Activated T-cell treated with anti-CD3 and anti-CD28 coated beads for 4 hours (primary cell): ENCODE measurements at regions not wholly inside any gene's neighbourhood (a gene's known extent, or its start where the extent isn't known, plus 50 kb on each side); places are given as distances from the start of the nearest gene placed in this dataset.

Experiments
- DNase-seq: peaks from one replicate; pipeline ENCODE4 v3.0.0-alpha.2; 2020

GRCh38 chr2:147394179-147394790 is 450.5 kb upstream of the ACVR2A start:
- no peak for DNase-seq

GRCh38 chr2:147392180-147392579 is 452.6 kb upstream of the ACVR2A start:
- no peak for DNase-seq

GRCh38 chr2:147390475-147390874 is 454.4 kb upstream of the ACVR2A start:
- no peak for DNase-seq

GRCh38 chr2:147389218-147389617 is 455.6 kb upstream of the ACVR2A start:
- no peak for DNase-seq

- no peak for DNase-seq
Measured at GRCh38 chr2:147388217-147388616, 456.6 kb upstream of the ACVR2A start.

- no peak for DNase-seq
Measured at GRCh38 chr2:147386284-147386683, 458.5 kb upstream of the ACVR2A start.

GRCh38 chr2:147385600-147385999 is 459.2 kb upstream of the ACVR2A start:
- no peak for DNase-seq

- DNase-seq, result no peak
Measured at GRCh38 chr2:147384659-147385058, 460.2 kb upstream of the ACVR2A start.

GRCh38 chr2:147382322-147382948 is 462.4 kb upstream of the ACVR2A start:
- DNase-seq, result no peak

- DNase-seq, result no peak
Measured at GRCh38 chr2:147378403-147378802, 466.4 kb upstream of the ACVR2A start.

- no peak for DNase-seq
Measured at GRCh38 chr2:147375073-147375472, 469.8 kb upstream of the ACVR2A start.

- no peak for DNase-seq
Measured at GRCh38 chr2:147374423-147374811, 470.4 kb upstream of the ACVR2A start.

GRCh38 chr2:147373800-147374422 is 470.9 kb upstream of the ACVR2A start:
- no peak for DNase-seq

- no peak for DNase-seq
Measured at GRCh38 chr2:147368306-147368705, 476.5 kb upstream of the ACVR2A start.

GRCh38 chr2:147366279-147366678 is 478.6 kb upstream of the ACVR2A start:
- DNase-seq, result no peak

- no peak for DNase-seq
Measured at GRCh38 chr2:147365622-147366021, 479.2 kb upstream of the ACVR2A start.

GRCh38 chr2:147364597-147364996 is 480.2 kb upstream of the ACVR2A start:
- no peak for DNase-seq

- no peak for DNase-seq
Measured at GRCh38 chr2:147363181-147363580, 481.6 kb upstream of the ACVR2A start.

- no peak for DNase-seq
Measured at GRCh38 chr2:147358375-147358774, 486.5 kb upstream of the ACVR2A start.

- no peak for DNase-seq
Measured at GRCh38 chr2:147356157-147356556, 488.7 kb upstream of the ACVR2A start.

GRCh38 chr2:147355706-147356105 is 489.1 kb upstream of the ACVR2A start:
- no peak for DNase-seq

GRCh38 chr2:147353072-147353381 is 491.8 kb upstream of the ACVR2A start:
- no peak for DNase-seq

- DNase-seq, result no peak
Measured at GRCh38 chr2:147352264-147353071, 492.4 kb upstream of the ACVR2A start.

- DNase-seq, result no peak
Measured at GRCh38 chr2:147351784-147352183, 493.0 kb upstream of the ACVR2A start.
